ENCODE measurements at regions not wholly inside any gene's neighbourhood (a gene's known extent, or its start where the extent isn't known, plus 50 kb on each side); places are given as distances from the start of the nearest gene placed in this dataset.

DNA sequence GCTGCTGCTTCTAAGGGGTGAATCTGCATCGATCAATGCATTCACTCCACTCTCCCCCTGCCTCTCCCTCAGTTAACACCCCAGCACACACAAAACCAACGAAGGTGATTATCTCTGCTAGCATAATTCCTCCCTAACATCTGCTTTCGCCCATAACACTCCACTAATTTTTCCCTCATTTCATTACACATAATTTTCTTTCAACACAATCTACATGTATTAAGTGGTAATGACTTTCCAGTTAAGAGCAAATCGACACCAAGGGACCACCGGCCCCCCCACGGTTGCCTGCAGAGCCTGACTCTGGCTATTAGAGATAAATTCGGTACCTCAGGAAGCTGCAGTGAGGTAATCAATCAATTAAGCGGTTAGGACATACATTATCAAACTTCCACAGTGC, 1115.6 kb downstream of the BCL11B start (continued):
- TF ChIP-seq, protein P1, sequence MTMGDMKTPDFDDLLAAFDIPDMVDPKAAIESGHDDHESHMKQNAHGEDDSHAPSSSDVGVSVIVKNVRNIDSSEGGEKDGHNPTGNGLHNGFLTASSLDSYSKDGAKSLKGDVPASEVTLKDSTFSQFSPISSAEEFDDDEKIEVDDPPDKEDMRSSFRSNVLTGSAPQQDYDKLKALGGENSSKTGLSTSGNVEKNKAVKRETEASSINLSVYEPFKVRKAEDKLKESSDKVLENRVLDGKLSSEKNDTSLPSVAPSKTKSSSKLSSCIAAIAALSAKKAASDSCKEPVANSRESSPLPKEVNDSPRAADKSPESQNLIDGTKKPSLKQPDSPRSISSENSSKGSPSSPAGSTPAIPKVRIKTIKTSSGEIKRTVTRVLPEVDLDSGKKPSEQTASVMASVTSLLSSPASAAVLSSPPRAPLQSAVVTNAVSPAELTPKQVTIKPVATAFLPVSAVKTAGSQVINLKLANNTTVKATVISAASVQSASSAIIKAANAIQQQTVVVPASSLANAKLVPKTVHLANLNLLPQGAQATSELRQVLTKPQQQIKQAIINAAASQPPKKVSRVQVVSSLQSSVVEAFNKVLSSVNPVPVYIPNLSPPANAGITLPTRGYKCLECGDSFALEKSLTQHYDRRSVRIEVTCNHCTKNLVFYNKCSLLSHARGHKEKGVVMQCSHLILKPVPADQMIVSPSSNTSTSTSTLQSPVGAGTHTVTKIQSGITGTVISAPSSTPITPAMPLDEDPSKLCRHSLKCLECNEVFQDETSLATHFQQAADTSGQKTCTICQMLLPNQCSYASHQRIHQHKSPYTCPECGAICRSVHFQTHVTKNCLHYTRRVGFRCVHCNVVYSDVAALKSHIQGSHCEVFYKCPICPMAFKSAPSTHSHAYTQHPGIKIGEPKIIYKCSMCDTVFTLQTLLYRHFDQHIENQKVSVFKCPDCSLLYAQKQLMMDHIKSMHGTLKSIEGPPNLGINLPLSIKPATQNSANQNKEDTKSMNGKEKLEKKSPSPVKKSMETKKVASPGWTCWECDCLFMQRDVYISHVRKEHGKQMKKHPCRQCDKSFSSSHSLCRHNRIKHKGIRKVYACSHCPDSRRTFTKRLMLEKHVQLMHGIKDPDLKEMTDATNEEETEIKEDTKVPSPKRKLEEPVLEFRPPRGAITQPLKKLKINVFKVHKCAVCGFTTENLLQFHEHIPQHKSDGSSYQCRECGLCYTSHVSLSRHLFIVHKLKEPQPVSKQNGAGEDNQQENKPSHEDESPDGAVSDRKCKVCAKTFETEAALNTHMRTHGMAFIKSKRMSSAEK (CRISPR knock-in tag; IDR thresholded peaks at IDR 0.05; ENCODE audit: borderline replicate concordance) = no peak
- TF ChIP-seq TCF7 (CRISPR knock-in tag; IDR thresholded peaks at IDR 0.05; ENCODE audit: low read depth) = no peak

DNA sequence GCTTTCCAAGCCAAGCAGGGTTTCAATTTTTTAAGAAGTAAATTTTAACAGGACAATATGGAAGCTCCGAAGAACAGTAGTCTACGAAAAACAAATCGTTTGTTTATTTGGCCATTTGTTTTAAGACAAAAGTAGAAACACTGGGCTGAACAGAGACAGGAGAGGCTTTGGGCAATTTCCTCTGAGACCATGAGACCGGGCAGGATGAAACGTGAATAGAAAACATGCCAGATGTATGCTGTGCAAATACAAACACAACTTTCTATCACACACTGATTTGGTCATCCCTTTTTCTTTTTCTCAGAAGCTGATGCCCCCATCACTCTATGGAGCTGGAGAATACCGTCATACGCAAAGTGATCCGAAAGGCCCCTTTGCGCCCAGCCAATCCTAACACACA, 1111.1 kb downstream of the BCL11B start:
- Mint-ChIP-seq H3K9me3 (peaks cover 4% of the 10 kb centered on the region), H3K4me3 (no peak overlapping the region), H3K27me3 (ENCODE audit: low read depth) (no peaks in the 10 kb centered on the region; the same call in 1 of the 2 replicates), H3K27ac (no peak overlapping the region), H3K4me1 (peaks cover 18% of the 10 kb centered on the region), H3K36me3 (no peaks in the 10 kb centered on the region)
- ChIA-PET POLR2A (no interaction called here), CTCF (no interaction called here)
- DNase-seq (ENCODE audit: low spot score) (no peak), ATAC-seq (no peak)
- TF ChIP-seq, protein P2, sequence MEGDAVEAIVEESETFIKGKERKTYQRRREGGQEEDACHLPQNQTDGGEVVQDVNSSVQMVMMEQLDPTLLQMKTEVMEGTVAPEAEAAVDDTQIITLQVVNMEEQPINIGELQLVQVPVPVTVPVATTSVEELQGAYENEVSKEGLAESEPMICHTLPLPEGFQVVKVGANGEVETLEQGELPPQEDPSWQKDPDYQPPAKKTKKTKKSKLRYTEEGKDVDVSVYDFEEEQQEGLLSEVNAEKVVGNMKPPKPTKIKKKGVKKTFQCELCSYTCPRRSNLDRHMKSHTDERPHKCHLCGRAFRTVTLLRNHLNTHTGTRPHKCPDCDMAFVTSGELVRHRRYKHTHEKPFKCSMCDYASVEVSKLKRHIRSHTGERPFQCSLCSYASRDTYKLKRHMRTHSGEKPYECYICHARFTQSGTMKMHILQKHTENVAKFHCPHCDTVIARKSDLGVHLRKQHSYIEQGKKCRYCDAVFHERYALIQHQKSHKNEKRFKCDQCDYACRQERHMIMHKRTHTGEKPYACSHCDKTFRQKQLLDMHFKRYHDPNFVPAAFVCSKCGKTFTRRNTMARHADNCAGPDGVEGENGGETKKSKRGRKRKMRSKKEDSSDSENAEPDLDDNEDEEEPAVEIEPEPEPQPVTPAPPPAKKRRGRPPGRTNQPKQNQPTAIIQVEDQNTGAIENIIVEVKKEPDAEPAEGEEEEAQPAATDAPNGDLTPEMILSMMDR (IDR thresholded peaks at IDR 0.05) = no peak
- TF ChIP-seq, protein P3, sequence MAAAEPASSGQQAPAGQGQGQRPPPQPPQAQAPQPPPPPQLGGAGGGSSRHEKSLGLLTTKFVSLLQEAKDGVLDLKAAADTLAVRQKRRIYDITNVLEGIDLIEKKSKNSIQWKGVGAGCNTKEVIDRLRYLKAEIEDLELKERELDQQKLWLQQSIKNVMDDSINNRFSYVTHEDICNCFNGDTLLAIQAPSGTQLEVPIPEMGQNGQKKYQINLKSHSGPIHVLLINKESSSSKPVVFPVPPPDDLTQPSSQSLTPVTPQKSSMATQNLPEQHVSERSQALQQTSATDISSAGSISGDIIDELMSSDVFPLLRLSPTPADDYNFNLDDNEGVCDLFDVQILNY (CRISPR knock-in tag; IDR thresholded peaks at IDR 0.05) = no peak
- no peak for TF ChIP-seq SP1 (CRISPR knock-in tag; conservative IDR thresholded peaks at IDR 0.05)
- TF ChIP-seq, protein P4, sequence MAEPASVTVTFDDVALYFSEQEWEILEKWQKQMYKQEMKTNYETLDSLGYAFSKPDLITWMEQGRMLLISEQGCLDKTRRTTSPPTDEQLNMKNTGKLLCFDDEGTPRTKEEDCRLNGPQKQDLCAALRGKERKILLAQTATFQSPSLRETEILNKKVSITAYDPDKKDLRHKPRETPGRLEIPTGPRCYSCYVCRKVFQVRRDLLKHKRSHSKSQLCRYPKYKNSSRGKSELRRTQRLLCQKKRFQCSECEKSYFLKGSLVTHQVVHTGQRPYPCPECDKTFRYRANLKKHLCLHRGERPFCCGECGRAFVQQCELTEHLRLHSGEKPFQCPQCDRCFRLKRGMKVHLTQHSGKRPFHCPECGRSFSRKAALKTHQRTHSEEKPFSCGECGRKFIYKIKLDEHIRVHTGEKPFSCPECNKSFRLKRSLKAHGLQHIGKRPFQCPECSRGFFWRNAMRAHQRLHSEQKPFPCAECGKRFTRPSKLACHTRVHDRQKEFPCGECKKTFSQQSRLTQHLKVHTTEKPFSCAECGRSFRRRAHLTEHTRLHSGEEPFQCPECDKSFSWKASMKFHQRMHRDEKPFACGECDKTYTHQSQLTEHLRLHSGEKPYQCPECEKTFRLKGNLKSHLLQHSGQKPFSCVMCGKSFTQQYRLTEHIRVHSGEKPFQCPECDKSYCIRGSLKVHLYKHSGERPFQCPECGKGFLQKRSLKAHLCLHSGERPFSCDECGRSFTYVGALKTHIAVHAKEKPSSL (CRISPR knock-in tag; conservative IDR thresholded peaks at IDR 0.05) = no peak
- TF ChIP-seq, protein P5, sequence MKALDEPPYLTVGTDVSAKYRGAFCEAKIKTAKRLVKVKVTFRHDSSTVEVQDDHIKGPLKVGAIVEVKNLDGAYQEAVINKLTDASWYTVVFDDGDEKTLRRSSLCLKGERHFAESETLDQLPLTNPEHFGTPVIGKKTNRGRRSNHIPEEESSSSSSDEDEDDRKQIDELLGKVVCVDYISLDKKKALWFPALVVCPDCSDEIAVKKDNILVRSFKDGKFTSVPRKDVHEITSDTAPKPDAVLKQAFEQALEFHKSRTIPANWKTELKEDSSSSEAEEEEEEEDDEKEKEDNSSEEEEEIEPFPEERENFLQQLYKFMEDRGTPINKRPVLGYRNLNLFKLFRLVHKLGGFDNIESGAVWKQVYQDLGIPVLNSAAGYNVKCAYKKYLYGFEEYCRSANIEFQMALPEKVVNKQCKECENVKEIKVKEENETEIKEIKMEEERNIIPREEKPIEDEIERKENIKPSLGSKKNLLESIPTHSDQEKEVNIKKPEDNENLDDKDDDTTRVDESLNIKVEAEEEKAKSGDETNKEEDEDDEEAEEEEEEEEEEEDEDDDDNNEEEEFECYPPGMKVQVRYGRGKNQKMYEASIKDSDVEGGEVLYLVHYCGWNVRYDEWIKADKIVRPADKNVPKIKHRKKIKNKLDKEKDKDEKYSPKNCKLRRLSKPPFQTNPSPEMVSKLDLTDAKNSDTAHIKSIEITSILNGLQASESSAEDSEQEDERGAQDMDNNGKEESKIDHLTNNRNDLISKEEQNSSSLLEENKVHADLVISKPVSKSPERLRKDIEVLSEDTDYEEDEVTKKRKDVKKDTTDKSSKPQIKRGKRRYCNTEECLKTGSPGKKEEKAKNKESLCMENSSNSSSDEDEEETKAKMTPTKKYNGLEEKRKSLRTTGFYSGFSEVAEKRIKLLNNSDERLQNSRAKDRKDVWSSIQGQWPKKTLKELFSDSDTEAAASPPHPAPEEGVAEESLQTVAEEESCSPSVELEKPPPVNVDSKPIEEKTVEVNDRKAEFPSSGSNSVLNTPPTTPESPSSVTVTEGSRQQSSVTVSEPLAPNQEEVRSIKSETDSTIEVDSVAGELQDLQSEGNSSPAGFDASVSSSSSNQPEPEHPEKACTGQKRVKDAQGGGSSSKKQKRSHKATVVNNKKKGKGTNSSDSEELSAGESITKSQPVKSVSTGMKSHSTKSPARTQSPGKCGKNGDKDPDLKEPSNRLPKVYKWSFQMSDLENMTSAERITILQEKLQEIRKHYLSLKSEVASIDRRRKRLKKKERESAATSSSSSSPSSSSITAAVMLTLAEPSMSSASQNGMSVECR (CRISPR knock-in tag; IDR thresholded peaks at IDR 0.05; ENCODE audit: borderline replicate concordance) = no peak
- TF ChIP-seq, protein P6, sequence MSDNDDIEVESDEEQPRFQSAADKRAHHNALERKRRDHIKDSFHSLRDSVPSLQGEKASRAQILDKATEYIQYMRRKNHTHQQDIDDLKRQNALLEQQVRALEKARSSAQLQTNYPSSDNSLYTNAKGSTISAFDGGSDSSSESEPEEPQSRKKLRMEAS (CRISPR knock-in tag; IDR thresholded peaks at IDR 0.05) = no peak
- no peak for TF ChIP-seq NFATC4 (CRISPR knock-in tag; IDR thresholded peaks at IDR 0.05)
- TF ChIP-seq CREM (CRISPR knock-in tag; IDR thresholded peaks at IDR 0.05) = no peak
- no peak for TF ChIP-seq ZNF396 (CRISPR knock-in tag; IDR thresholded peaks at IDR 0.05; ENCODE audit: borderline replicate concordance)
- TF ChIP-seq NR2C2 (CRISPR knock-in tag; IDR thresholded peaks at IDR 0.05) = no peak
- no peak for TF ChIP-seq NFE2L1 (CRISPR knock-in tag; IDR thresholded peaks at IDR 0.05)
- TF ChIP-seq, protein P7, sequence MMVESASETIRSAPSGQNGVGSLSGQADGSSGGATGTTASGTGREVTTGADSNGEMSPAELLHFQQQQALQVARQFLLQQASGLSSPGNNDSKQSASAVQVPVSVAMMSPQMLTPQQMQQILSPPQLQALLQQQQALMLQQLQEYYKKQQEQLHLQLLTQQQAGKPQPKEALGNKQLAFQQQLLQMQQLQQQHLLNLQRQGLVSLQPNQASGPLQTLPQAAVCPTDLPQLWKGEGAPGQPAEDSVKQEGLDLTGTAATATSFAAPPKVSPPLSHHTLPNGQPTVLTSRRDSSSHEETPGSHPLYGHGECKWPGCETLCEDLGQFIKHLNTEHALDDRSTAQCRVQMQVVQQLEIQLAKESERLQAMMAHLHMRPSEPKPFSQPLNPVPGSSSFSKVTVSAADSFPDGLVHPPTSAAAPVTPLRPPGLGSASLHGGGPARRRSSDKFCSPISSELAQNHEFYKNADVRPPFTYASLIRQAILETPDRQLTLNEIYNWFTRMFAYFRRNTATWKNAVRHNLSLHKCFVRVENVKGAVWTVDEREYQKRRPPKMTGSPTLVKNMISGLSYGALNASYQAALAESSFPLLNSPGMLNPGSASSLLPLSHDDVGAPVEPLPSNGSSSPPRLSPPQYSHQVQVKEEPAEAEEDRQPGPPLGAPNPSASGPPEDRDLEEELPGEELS (CRISPR knock-in tag; IDR thresholded peaks at IDR 0.05) = no peak

Data from WTC11 (cell line).